HG02763 (cell line): ENCODE measurements at regions not wholly inside any gene's neighbourhood (a gene's known extent, or its start where the extent isn't known, plus 50 kb on each side); places are given as distances from the start of the nearest gene placed in this dataset.

Experiments
- ATAC-seq: cut with Tn5 transposase; IDR thresholded peaks from one replicate; pipeline ENCODE4 v1.9.1; 2021; ENCODE audit warnings: mild to moderate bottlenecking, moderate library complexity; ENCODE audit not compliant: unreplicated experiment

DNA sequence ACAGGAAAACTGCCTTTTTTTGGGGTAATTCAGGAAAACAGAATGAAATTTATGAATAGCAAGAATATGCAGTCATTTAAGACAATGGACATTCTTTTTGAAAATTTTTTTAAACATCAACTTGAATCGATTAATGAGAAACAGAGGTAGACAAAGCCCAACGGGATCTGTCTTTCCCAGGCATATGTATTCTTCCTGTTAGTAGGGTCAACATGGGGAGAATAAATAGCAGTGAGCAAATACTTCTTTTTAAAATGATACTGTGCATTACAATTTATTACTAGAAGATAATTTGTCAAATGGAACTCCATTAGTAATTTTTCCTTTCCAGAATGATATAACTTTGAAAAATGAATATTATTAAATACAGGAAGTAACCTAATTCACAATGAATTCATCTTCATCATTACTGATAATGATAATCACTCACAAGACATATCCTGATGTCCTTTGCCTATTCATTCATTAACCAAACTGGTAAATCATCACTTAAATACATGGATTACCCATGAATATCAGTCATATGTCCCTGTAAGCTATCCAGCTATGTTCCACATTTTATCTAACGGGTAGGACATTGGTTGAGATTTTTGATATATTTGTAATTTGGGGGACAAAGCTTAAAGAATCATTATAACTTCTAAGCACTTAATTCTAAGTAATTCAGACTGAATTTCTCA is 209.2 kb upstream of the CDIN1 start:
- no peak for ATAC-seq

DNA sequence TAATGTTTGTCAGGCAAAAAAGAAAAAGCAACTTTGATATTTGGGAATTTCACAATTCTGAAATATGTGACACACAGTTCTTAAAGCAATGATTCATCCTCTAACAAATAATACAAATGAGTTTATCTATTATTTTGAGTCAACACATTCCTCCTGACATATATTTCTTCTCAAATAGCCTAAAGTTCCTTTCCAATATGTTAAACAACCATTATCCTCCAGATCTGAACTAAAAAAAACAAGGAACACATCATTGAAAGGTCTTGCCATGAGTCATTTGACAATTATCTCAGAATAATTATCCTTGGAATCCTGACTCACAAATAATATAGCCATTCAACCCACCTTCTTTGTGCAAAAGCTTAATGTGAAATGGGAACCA is 208.7 kb upstream of the CDIN1 start:
- no peak for ATAC-seq

DNA sequence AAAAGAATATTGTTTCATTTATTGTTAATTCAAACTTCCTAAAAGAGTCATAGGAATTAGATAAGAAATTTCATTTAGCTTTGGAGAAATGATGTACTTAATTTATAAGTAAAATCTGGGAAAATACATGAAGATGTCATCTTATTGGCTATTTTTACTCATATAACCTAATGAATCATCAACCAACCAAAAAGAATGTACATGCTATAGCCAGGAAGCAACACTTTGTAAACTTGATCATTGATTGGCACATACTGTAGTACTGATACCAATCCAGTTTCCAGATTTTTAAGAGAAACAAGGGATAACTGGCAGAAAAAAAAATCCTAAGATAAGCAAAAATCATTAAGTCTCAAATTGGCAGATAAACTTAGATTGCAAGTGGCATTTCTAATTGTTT is 207.9 kb upstream of the CDIN1 start:
- ATAC-seq: no peak

GRCh38 chr15:36372968-36373367 is 206.5 kb upstream of the CDIN1 start:
- ATAC-seq: no peak

- no peak for ATAC-seq
These were observed 205.9 kb upstream of the CDIN1 start for GRCh38 chr15:36373550-36373949.

DNA sequence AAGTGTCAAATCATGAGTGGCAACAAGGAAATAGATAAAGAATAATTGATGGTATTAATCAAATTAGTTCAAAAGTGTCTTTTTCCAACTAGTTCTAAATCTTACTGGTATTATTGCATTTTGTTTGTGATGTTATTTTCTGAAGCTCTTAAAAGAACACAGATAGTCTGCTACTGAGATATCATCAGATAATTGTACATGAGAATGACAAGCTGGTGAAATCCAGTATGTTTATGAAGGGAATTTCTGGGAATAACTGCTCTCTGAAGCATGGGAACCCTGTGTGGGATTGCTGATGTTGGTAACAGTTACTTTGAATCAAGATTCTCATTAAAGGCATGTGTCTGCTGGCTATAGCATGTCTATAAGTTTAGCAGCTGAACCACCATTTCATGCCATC is 190.3 kb upstream of the CDIN1 start:
- ATAC-seq: no peak

GRCh38 chr15:36390491-36390890 is 188.9 kb upstream of the CDIN1 start:
- ATAC-seq: no peak

GRCh38 chr15:36392676-36393266 is 186.7 kb upstream of the CDIN1 start:
- ATAC-seq: no peak

- no peak for ATAC-seq
These were observed 181.2 kb upstream of the CDIN1 start for GRCh38 chr15:36398212-36398611.

- no peak for ATAC-seq
These were observed 180.2 kb upstream of the CDIN1 start for GRCh38 chr15:36399276-36399675.

DNA sequence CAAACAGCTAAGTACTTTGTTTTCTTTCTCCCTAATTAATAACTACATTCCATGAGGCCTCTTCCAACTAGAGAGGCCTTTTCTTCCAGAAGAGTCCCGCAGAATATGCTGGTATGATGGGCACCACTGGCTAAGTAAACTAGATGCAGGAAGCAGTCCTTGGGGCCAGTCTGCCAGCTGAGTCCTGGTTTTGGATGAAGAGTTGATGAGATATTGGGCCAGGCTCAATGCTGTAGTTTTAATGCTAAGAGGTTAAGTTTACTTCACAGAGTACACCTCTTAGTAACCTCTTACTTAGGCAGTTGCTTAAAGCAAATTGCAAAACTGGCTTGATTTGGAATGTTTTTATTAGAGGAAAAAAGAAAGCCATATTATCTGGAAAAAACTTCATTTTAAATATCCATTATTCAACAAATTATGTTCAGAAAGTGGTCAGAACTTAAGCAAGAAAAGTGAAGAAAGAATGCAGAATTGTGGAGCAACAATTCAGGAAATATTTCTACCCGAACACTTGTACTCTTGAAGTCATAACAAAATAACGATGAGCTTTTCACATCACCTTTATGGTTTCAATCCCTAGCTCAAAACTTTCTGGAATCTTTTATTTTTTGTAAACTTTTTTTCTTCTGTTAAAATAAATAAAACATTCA is 178.4 kb upstream of the CDIN1 start:
- no peak for ATAC-seq

- no peak for ATAC-seq
These were observed 177.8 kb upstream of the CDIN1 start for GRCh38 chr15:36401586-36401966.

- ATAC-seq: no peak
These were observed 176.1 kb upstream of the CDIN1 start for GRCh38 chr15:36403351-36403750.

DNA sequence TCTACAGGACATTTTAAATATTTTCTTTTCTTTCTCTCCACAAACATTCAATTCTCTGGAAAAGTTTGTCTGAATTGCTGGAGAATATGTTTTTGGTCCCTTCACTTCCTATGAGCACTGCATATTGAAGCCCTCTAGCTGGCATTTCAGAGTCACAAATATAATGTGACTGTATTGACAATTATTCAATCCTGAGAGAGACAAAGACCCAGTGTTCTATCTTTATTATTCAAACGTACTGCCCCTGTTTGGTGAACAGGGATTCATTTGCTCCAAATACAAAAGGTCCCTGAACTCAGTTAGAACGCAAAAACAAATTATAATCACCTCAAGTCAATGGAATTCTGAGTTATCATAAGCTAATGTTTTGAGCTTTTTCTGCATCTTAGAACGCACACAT is 173.1 kb upstream of the CDIN1 start:
- no peak for ATAC-seq

GRCh38 chr15:36406911-36407310 is 172.5 kb upstream of the CDIN1 start:
- no peak for ATAC-seq

DNA sequence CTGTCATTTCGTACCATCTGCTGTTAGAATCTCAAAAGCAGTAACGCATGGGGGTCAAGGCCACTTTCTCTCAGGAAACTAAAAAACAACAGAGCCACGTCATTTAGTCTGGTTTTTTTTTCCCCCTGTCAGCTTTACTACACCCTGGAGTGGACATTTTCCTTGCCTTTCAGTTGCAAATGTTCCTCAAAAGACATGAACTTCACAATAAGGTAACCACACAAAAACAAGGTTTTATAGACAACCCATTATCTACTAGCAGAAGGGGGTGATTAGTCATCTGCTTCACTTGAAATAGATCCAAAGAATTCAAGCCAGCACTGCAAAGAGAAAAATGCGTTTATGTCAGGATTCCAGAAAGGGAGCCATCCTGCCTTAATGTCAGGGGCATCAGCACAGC is 171.8 kb upstream of the CDIN1 start:
- no peak for ATAC-seq

DNA sequence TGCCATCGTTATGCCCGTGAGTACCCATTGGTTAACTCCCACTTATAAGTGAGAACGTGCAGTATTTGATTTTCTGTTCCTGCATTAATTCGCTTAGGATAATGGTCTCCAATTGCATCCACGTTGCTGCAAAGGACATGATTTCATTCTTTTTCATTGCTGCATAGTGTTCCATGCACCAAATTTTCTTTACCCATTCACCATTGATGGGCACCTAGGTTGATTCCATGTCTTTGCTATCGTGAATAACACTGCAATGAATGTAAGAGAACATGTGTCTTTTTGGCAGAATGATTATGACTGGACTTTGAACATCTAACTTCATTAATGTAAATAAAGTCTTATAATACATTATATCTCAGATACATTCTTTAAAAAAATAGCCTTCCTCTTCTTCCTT is 169.6 kb upstream of the CDIN1 start:
- no peak for ATAC-seq

DNA sequence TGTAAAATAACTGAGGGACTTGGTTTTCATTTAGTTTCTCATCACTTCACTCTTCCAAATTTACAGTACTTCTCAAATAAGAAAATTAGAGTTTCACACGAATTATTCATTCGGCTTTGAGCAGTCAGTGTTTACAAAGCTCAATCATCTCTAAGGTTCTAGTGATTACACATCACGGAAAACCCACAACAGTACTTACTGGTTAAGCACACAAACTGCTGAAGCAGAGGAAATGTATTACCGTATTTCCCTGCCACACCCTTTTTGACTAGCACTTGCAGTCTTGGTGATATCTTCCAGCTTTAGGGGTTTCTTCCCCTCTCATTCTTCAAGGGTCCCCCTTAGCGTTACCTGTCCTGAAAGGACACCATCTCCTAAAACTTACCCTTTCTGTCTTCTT is 164.8 kb upstream of the CDIN1 start:
- no peak for ATAC-seq

DNA sequence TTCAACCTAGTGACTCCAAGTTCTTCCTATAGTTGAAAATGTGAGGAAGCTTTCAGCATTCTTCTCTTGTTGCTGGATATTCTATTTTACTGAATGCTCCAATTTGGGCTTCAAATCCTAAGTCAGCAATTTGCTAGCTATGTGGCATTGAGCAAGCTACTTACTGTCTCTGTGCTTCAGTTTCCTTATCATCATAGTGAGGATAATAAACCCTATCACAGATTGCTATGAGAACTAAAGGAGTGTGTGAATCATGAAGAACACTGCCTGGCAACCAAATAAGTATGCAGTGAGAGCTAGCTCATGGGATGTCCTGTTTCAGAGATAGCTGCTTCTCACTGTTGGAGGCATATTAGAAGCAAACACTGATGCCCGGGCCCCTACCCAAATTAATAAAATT is 163.8 kb upstream of the CDIN1 start:
- no peak for ATAC-seq

GRCh38 chr15:36422631-36423030 is 156.8 kb upstream of the CDIN1 start:
- ATAC-seq: no peak

- ATAC-seq: no peak
These were observed 152.7 kb upstream of the CDIN1 start for GRCh38 chr15:36426691-36427090.

DNA sequence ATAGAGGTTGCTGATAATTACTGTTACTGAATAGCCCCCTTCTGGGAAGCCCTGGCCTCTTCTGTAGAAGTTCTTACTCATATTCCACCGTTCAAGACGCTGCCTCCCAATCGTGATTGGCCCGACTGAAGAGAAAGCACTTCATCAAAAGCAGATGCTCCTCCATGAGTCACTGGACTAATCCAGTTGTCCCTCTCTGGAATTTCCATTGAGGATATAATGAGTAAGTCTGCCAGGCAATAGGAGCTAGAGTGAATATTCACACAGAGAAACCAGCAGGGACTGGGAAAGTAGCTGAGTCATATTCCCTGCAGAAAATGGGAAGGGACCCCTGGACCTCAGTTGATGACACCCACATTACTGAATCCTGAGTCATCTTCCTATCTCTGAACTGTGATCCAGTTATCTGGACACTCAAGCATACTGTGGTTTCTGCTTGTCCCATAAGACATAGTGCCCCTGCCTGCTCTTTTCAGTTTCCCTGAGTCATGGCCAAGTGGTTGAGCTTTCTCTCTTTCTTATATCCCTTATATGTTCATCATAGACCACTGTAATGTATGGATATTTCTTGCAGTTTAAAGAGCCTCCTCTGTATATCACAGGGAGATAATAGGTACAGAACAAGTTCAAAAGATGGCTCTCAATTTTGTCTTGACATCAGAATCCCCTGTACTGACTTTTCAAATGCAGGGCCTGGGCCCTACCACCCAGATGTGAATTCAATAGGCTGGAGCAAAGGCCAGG is 151.2 kb upstream of the CDIN1 start:
- ATAC-seq: no peak
